ENCODE measurements at regions not wholly inside any gene's neighbourhood (a gene's known extent, or its start where the extent isn't known, plus 50 kb on each side); places are given as distances from the start of the nearest gene placed in this dataset.

DNA sequence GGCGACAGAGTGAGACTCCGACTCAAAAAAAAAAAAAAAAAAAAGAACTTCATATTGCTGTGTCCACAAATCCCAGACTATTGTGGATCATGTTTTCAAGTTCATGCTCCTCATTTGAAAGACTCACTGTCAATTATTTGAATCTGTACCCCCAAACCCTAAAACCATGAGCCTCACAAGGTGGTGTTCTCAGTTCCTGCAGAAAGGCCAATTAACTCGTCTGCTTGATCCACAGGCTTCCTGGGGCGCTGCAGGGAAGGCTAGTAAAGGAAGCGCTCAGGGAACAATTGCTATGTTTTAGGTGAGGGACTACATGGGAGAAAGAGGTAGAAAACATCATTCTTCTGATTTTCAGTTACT lies 396.8 kb upstream of the NETO1 start:
- ATAC-seq: no peak
- intact Hi-C loops (cut with DNase I): no loop called here
- no peak for DNase-seq (ENCODE audit: missing footprints)

DNA sequence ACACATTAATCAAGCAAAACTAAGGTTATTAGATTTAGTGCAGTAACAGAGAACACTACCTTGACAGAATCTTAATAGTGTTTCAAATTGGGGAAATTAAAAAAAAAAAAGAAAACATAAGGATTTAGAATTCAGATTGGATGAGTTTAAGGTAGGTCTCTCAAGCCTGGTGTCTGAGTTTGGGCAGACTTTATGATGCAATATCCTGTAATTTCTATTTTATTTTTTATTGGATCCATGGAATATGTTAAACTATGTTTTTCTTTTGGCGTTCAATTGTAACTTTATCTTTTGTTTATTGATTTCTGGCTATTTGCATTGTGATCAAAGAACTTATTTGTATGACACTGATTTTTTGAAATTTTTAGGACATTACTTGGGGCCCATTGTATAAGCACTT lies 394.1 kb upstream of the NETO1 start:
- intact Hi-C loops (cut with DNase I): no loop called here
- DNase-seq (ENCODE audit: missing footprints): no peak
- ATAC-seq: no peak

DNA sequence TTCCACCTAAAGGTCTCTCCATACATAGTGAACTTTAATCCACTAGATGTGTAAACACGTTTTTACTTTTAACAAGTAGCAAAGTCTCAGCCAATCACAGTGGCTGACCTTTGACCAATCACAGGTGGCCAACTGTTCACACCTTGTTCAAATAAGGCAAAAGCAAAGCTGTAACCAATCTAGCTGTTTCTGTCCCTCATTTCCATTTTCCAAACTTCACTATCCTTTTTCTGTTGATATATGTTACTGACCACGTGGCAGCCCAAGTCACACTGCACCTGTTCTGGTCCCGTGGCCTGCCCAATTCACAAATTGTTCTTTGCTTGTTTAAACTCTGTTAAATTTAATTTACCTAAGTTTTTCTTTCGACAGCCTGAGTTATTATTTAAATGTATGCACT lies 393.5 kb upstream of the NETO1 start:
- intact Hi-C loops (cut with DNase I): no loop called here
- DNase-seq (ENCODE audit: missing footprints) (no peak), ATAC-seq (no peak)

DNA sequence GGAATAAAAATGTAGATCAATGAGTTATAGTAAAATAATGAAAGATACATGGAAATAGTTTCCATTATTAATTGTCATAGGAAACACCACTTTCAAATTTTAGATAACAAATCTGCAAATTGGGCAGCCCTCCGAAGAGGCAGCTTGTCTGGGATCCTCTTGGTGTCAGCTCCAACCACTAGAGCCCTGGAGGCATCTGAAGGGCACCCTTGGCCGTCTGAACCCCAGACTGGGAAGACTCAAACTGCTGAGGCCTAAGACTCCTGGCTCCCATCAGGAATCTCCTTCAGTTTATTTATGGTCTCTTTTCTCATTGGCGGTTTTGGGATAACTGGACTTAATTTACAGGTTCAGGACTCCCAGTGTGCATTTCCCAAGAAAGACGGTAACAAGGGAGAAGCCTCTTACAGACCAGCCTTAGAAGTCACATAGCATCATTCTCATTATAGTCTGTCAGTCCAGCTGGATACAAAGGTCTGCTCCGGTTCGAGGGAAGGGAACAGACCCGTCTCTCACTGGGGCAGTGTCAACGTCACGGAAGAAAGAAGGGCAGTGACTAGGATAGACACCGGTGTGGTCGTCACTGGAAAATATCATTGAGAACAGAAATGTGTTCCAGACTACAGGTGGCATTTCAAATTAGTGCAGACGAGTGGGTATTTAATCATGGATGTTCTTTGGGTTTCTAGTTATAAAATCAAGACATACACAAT lies 390.7 kb upstream of the NETO1 start:
- no peak for DNase-seq (ENCODE audit: missing footprints)
- ATAC-seq: no peak
- intact Hi-C loops (cut with DNase I): no loop called here

DNA sequence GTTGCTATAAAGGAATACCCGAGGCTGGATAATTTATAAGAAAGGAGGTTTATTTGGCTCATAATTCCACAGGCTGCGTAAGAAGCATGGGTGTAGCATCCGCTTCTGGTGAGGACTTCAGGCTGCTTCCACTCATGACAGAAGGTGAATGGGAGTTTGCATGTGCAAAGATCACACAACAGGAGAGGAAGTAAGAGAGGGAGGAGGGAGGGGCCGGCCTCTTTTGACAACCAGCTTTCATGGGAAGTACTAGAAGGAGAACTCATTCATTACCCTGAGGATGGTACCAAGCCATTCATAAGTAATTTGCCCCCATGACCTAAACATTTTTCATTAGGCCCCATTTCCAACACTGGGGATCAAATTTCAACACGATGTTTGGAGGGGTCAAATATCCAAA lies 386.8 kb upstream of the NETO1 start:
- ATAC-seq (no peak), DNase-seq (ENCODE audit: missing footprints) (no peak)
- intact Hi-C loops (cut with DNase I): no loop called here

DNA sequence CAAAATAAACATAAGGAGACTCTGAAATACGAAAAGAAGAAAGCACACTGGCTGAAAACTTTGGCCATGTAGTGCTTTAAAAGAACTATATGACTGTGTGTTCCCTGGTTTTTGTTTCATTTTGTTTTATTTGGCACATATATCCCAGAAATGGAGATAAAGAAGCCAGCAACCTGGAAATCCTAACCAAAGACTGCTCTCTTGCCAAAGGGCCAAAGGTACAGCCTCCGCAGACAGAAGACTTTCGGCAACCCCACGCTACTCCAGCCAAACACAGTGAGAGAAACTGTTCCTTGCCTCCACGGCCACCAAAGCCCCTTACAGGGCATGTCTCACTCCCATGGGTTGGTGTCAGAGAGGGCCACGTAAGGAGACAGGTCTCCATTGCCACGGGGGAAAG lies 381.2 kb upstream of the NETO1 start:
- intact Hi-C loops (cut with DNase I): no loop called here
- DNase-seq (ENCODE audit: missing footprints) (no peak), ATAC-seq (no peak)

DNA sequence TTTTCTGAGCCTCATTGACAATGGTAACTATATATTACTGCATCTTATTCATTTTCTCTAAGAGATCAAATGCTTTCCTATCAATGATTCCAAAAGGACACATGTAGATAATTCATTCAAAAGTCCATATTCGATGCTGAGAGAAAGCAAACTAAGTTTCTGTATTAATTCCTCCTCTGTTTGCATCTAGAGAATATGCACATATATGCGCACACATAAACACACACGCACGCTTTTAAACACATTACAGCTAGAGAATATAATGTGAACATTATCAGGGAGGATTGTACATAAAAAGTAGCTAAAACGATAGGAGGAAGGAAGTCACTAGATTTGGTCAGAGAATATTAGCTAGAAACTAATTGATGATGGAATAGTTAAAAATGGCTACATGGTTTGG lies 379.0 kb upstream of the NETO1 start:
- ATAC-seq: no peak
- intact Hi-C loops (cut with DNase I): no loop called here
- DNase-seq (ENCODE audit: missing footprints): no peak

DNA sequence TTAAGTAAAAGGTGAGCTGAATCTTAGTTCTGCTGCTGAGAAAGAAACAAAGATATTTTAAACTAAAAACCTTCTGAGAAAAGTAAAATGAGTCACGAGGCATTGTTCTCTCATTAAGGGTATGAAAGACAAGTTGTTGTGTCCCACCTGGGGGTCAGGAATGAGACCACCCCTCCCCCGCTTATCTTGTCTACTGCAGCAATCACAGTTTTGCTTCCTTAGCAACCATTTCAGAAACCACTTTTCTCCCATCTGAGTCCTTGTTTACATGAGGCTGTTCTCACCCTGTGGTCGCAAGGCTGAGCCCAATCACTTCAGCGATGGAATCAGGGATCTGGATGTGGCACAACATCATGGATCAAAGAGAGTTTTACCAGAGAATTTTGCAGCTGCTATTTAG lies 377.6 kb upstream of the NETO1 start:
- ATAC-seq (no peak), DNase-seq (ENCODE audit: missing footprints) (no peak)
- intact Hi-C loops (cut with DNase I): no loop called here

DNA sequence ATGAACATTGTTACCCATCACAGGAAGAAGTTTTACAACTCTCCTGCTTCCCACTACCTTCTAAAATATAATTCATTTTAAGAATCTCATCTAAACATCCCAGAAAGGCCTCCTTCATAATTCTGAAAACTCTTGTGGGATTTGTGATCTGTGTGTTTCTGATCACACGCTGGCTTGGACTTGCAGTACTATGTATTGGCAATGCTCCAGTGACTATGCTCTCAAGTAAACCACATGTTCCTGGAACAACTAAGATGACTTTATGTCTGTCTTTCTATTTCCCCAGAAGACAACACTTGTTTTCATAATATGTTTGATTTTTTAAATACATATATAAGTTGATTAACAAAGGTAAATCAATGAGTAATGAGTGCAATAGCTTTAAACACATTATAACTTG lies 376.6 kb upstream of the NETO1 start:
- ATAC-seq (no peak), DNase-seq (ENCODE audit: missing footprints) (no peak)
- intact Hi-C loops (cut with DNase I): no loop called here

DNA sequence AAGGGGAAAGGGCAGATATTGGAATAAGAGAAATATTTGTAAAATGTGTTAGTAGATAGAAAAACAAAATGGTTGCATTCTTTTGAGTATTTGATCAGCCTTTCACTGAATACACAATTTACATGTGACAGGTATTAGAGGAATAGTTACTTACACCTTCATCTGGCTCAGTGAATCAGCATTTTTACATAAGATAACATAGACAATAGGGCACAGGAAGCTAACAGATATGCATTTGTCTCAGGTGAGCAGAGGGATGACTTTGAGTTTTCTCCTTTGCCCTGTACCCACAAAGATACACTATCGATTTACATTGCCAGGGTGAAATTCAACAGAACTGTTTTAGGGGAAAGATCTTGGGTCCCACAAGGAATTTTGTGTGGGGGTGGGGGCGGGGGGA lies 373.1 kb upstream of the NETO1 start:
- DNase-seq (ENCODE audit: missing footprints) (no peak), ATAC-seq (no peak)
- intact Hi-C loops (cut with DNase I): no loop called here

DNA sequence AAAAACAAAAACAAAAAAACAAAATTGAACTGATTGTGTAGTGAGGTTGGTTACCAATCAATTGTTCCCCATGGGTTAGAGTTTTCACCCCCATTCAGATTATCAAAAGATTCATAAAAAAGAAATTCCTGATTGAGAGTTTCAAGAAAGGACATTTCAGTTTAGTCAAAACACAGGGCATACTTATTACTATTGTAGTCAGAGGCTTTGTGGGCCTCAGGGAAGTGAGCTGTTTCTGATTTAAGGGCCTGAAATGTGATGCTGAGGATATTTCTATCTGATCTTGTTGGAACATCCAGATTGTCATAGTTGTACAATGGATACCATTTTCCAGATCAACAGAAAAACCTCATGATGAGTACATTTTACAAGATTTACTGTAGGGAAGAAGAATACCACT lies 368.1 kb upstream of the NETO1 start:
- ATAC-seq (no peak), DNase-seq (ENCODE audit: missing footprints) (no peak)
- intact Hi-C loops (cut with DNase I): no loop called here

DNA sequence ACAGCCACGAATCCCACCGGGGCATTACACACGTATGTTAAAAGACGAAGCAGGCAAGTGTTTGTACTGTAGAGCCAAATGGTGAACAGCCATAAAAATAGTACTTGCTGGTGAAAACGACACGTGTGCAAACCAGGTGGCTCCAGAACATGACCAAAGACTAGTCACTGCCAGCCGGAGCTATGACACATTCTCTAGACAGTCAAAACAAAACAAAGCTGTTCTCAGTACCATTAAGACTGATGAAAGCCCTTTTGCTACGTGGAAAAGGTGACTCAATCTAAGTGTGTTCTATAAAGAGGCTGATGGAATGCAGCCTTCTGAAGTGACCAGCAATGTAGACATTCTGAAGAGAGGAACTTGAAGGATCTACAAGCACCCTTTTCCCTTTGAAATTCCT lies 367.7 kb upstream of the NETO1 start:
- DNase-seq (ENCODE audit: missing footprints) (no peak), ATAC-seq (no peak)
- intact Hi-C loops (cut with DNase I): no loop called here

DNA sequence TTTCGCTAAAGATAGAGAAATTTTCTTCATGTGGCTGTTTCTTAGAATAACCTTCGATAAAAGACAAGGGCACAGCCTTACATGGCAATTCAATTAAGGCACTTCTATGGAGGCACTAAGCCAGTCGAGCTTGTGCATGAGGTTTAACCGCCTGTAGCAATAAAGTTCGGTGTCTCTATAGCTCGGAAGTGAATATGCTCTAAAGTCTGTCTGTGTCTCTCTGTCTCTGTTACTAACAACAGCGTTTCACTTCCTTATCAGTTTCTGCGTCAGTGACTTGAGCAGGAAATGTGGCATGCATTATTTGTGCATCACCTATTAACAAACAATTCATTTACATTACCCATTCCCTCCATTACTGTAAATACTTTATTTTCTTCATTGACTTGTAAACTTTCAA lies 365.1 kb upstream of the NETO1 start:
- DNase-seq (ENCODE audit: missing footprints): no peak
- ATAC-seq: no peak
- intact Hi-C loops (cut with DNase I): no loop called here

DNA sequence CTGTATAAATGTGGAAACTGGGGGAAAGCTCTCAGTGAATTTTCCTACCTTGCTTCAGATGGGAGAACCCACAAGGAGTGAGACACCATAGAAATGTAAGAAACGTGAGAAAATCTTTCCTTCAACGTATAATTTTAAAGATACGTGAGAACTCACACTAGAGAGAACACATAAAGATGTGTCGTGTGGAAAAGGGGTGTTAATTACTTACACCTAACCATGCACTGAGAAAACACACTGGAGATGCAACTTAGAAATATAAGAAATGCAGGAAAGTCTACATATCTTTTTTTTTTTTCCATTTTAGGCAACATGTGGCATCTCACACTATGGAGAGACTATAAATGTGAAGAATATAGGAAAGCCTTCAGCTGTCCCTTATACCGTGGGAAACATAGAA lies 352.9 kb upstream of the NETO1 start:
- intact Hi-C loops (cut with DNase I): no loop called here
- ATAC-seq (no peak), DNase-seq (ENCODE audit: missing footprints) (no peak)

DNA sequence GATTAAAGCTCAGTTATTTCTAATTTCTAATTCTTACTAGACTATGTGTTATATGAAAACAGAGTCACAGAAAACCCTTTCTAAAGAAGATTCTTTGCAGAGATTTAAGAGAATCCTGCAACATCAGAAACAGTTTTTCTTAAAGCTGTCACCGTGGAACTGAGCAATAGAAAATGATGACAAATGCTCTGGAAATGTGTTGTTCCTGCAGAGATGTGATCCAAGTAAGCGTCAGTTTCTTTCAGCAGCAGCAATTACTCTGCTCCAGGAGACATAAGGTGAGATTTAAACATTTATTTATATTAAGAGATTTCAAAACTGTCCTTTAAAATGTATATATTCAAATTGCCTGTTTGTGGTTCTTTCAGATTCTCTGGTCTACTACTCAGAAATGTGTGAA lies 350.5 kb upstream of the NETO1 start:
- DNase-seq (ENCODE audit: missing footprints) (no peak), ATAC-seq (no peak)
- intact Hi-C loops (cut with DNase I): no loop called here

DNA sequence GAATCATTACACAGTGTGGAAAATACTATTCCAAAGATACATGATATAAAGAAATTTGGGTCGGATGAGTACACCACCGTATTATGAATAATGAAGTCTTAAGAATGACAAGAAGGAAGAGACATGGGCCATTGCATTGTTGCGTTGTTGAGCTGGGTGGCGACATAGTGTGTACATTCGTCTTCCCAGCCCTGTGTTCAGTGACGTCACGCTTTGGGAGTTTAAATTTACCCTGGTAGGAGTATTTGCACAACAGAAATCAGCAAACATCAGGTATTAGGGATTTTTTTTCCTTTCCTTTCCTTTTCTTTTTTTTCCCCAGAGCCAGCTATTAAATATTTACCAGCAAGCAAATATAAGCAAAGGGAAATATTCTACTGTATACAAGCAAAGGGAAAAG lies 347.2 kb upstream of the NETO1 start:
- ATAC-seq (no peak), DNase-seq (ENCODE audit: missing footprints) (no peak)
- intact Hi-C loops (cut with DNase I): no loop called here

DNA sequence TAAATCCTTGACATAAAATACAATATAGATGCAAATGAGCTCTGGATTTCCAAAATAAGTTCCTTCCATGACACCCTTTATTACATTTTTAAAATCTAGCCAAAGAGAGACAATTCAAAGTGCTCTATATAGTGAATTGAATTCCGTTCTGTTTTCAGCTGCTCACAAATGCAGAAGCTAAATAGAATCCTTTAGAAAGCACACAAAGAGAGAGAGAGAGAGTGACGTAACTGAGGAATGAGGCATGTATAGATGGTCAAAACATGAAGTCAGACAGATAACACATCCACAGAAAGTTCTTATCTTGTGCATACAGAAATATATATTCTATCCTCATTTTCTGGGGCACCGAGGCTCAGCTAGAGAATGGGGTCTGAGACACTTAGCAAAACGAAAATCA lies 344.7 kb upstream of the NETO1 start:
- DNase-seq (ENCODE audit: missing footprints) (no peak), ATAC-seq (no peak)
- intact Hi-C loops (cut with DNase I): no loop called here

DNA sequence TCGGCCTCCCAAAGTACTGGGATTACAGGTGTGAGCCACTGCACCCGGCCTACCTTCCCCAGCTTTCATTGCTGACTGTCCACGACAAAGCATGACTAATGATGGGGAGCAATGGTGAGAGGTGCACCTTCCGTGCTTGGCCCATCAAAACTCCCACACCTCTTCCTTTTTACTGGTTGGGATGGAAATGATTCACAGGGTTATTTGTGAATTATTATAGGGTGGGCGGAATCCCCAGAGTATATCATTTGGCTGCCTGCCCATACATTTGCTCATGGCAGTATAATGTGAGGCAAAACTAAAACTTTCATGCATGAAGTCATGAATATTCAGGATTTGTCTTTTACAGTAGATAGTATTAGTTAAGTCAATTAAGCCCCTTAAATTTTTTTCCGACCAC lies 334.2 kb upstream of the NETO1 start:
- intact Hi-C loops (cut with DNase I): no loop called here
- DNase-seq (ENCODE audit: missing footprints) (no peak), ATAC-seq (no peak)

DNA sequence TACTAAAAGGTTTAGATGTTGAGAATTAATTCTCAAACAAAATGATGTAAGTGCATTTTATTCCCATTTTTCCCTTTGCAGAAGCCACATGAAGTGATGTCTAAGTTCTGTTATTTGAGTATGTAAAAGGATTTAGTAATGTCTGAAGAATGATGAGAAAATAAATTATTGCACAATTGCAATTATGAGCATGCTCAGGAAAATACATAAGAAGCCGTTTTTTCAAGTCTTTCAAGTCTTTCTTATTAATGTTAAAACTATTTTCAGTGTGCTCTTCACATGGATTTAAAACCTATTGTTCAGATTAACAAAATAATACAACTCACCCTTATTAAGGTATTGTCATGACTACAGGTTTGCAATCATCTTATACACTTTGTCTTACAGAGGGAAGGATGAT lies 331.4 kb upstream of the NETO1 start:
- no peak for DNase-seq (ENCODE audit: missing footprints)
- intact Hi-C loops (cut with DNase I): no loop called here
- ATAC-seq: no peak

DNA sequence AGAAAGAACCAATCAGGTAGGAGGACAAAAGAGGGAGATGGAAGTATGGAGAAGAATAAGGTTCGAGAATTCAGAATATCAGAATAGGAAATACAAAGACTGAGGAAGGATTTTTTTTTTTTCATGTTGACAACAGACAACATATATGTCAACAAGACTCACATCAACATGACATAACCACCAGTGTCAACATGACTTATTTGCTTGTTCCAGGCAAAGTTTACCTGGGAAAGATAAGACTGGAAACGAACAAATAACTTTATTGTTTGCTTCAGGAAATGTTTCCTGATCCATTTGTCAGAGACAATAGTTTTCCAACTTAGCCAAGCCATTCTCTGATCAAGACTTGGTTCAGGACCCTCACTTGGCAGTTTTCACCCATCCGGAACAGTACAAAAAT lies 321.9 kb upstream of the NETO1 start:
- no peak for DNase-seq (ENCODE audit: missing footprints)
- intact Hi-C loops (cut with DNase I): no loop called here
- ATAC-seq: no peak

DNA sequence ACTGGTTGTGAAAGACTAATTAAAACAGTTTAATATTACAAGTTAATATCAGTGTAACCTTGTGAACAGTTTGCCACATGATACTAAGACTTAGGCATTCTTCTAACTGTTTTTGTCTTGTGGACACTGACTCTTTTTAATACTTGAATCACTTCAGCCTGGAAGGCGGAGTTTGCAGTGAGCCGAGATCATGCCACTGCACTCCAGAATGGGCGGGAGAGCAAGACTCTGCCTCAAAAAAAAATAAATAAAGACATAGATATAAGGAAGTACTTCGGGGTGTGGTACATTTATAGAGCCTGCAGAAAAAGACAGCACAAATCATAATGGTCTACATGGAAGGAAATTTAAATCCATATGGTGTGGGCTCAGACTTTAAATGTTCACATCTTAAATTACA lies 300.4 kb upstream of the NETO1 start:
- intact Hi-C loops (cut with DNase I): no loop called here
- DNase-seq (ENCODE audit: missing footprints): no peak

DNA sequence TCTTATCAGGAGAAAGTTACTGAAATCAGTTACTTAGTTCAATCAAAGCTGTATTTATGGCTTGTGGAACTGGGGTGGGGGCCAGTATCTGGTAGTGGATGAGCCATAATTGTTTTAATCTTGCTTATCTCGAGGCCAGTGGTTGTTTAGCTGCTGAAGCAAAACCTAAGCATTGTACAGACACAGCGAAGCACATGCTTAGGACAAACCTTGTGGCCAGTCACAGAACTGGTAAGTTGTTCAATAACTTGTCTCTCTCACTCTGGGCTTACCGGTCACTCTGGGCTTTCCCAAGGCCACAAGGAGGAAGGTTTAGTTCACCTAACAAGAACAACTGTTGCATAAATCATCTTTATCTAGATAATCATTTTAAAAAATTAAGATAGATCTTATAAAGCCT lies 296.6 kb upstream of the NETO1 start:
- no peak for ATAC-seq
- intact Hi-C loops (cut with DNase I): no loop called here
- no peak for DNase-seq (ENCODE audit: missing footprints)

More for the DNA sequence above, 300.4 kb upstream of the NETO1 start:
- ATAC-seq: no peak

Measured in Right ventricle myocardium inferior (tissue), 1 donor.